H9 (cell line): ENCODE measurements at regions not wholly inside any gene's neighbourhood (a gene's known extent, or its start where the extent isn't known, plus 50 kb on each side); places are given as distances from the start of the nearest gene placed in this dataset.
"Not testable (repeated sequence)": the region's sequence is repeated elsewhere in the genome, so short reads cannot be mapped to it uniquely, and the experiment has no call there.

Experiments used
- DNase-seq: peaks from one replicate; pipeline ENCODE4 v3.0.0-alpha.2; 2017
- H2AFZ ChIP-seq: one replicate; pipeline ENCODE4 v1.6.1; 2013; ENCODE audit warnings: mild to moderate bottlenecking, low read length, control low read depth, moderate library complexity
- H2AK5ac ChIP-seq: 2 replicates; pipeline ENCODE4 v1.6.1; 2013; ENCODE audit warnings: low read length, control low read depth, mixed read lengths; ENCODE audit not compliant: insufficient read length
- H2BK120ac ChIP-seq: one replicate; pipeline ENCODE4 v1.6.1; 2013; ENCODE audit warnings: low read depth, mild to moderate bottlenecking, low read length, control low read depth, inconsistent platforms; ENCODE audit not compliant: poor library complexity, severe bottlenecking
- H2BK12ac ChIP-seq: 2 replicates; pipeline ENCODE4 v1.6.1; 2013; ENCODE audit warnings: low read length, control low read depth, mixed read lengths, low read depth; ENCODE audit not compliant: insufficient read length
- H2BK15ac ChIP-seq: 2 replicates; pipeline ENCODE4 v1.6.1; 2013; ENCODE audit warnings: low read depth, low read length, control low read depth
- H2BK20ac ChIP-seq: one replicate; pipeline ENCODE4 v1.6.1; 2013; ENCODE audit warnings: low read depth, mild to moderate bottlenecking, low read length, control low read depth, inconsistent platforms; ENCODE audit not compliant: poor library complexity, severe bottlenecking
- H2BK5ac ChIP-seq: 2 replicates; pipeline ENCODE4 v1.6.1; 2013; ENCODE audit warnings: low read length, control low read depth, mixed read lengths; ENCODE audit not compliant: insufficient read length
- H3K14ac ChIP-seq: 2 replicates; pipeline ENCODE4 v1.6.1; 2013; ENCODE audit warnings: low read length, control low read depth; ENCODE audit not compliant: insufficient read depth
- H3K18ac ChIP-seq: 2 replicates; pipeline ENCODE4 v1.6.1; 2013; ENCODE audit warnings: low read depth, mild to moderate bottlenecking, mixed read lengths, low read length, control low read depth; ENCODE audit not compliant: insufficient read length
- H3K23ac ChIP-seq: 2 replicates; pipeline ENCODE4 v1.6.1; 2013; ENCODE audit warnings: low read length, control low read depth, mixed read lengths, low read depth; ENCODE audit not compliant: insufficient read length
- H3K23me2 ChIP-seq: 2 replicates; pipeline ENCODE4 v1.6.1; 2013; ENCODE audit warnings: low read depth, mild to moderate bottlenecking, mixed read lengths, low read length, control low read depth; ENCODE audit not compliant: insufficient read length, poor library complexity, severe bottlenecking
- H3K27ac ChIP-seq: 2 replicates; pipeline ENCODE4 v1.5.1; 2013; ENCODE audit warnings: low read length, control low read depth, mixed read lengths, low read depth; ENCODE audit not compliant: insufficient read length
- H3K27me3 ChIP-seq: 2 replicates; pipeline ENCODE4 v1.6.1; 2013; ENCODE audit warnings: low read length, control low read depth, inconsistent platforms; ENCODE audit not compliant: insufficient read depth
- H3K4ac ChIP-seq: 2 replicates; pipeline ENCODE4 v1.6.1; 2013; ENCODE audit warnings: low read depth, mild to moderate bottlenecking, control low read depth, inconsistent platforms, low read length, moderate library complexity
- H3K4me1 ChIP-seq: 2 replicates; pipeline ENCODE4 v1.6.1; 2013; ENCODE audit warnings: low read length, control low read depth, inconsistent platforms; ENCODE audit not compliant: insufficient read depth
- H3K4me2 ChIP-seq: 2 replicates; pipeline ENCODE4 v1.6.1; 2013; ENCODE audit warnings: low read length, control low read depth, mixed read lengths; ENCODE audit not compliant: insufficient read length, insufficient read depth
- H3K56ac ChIP-seq: 2 replicates; pipeline ENCODE4 v1.6.1; 2013; ENCODE audit warnings: low read depth, mild to moderate bottlenecking, mixed read lengths, low read length, control low read depth; ENCODE audit not compliant: insufficient read length
- H3K79me1 ChIP-seq: 2 replicates; pipeline ENCODE4 v1.6.1; 2013; ENCODE audit warnings: low read depth, mild to moderate bottlenecking, moderate library complexity, low read length, control low read depth, inconsistent platforms; ENCODE audit not compliant: insufficient read depth, poor library complexity, severe bottlenecking
- H3K79me2 ChIP-seq: 2 replicates; pipeline ENCODE4 v1.6.1; 2013; ENCODE audit warnings: low read length, control low read depth, inconsistent platforms; ENCODE audit not compliant: insufficient read depth
- H3K9ac ChIP-seq: 2 replicates; pipeline ENCODE4 v1.6.1; 2013; ENCODE audit warnings: low read length, control low read depth, mixed read lengths; ENCODE audit not compliant: insufficient read length; ENCODE audit errors: extremely low read depth
- H3K9me3 ChIP-seq: one replicate; pipeline ENCODE4 v1.6.1; 2013; ENCODE audit warnings: low read depth, low read length, inconsistent platforms; ENCODE audit not compliant: control insufficient read depth
- H3T11ph ChIP-seq: one replicate; pipeline ENCODE4 v1.6.1; 2013; ENCODE audit warnings: mild to moderate bottlenecking, low read length, control low read depth, inconsistent platforms
- H4K20me1 ChIP-seq: one replicate; pipeline ENCODE4 v1.6.1; 2013; ENCODE audit not compliant: control insufficient read depth, insufficient read length, insufficient read depth
- H4K5ac ChIP-seq: 2 replicates; pipeline ENCODE4 v1.6.1; 2013; ENCODE audit warnings: low read depth, mild to moderate bottlenecking, mixed read lengths, low read length, control low read depth; ENCODE audit not compliant: insufficient read length
- H4K8ac ChIP-seq: replicated peaks from 2 replicates; pipeline ENCODE4 v1.6.1; 2013; ENCODE audit warnings: low read length, control low read depth, mixed read lengths, low read depth; ENCODE audit not compliant: insufficient read length
- H4K91ac ChIP-seq: 2 replicates; pipeline ENCODE4 v1.6.1; 2013; ENCODE audit warnings: low read depth, mild to moderate bottlenecking, moderate library complexity, mixed read lengths, low read length, control low read depth; ENCODE audit not compliant: insufficient read length
- H3K27ac Mint-ChIP-seq, 3 experiments: 2 replicates in 2 of 3; 3 replicates in 1 of 3; pipeline ENCODE4 v1.8.0; 2020 to 2021; ENCODE audit warnings: mixed read lengths in 3 of 3, mild to moderate bottlenecking in 1 of 3, moderate library complexity in 1 of 3
- H3K27me3 Mint-ChIP-seq: 2 replicates; pipeline ENCODE4 v1.8.0; 2021; ENCODE audit warnings: low read depth, mild to moderate bottlenecking, moderate library complexity, mixed read lengths
- H3K36me3 Mint-ChIP-seq, 3 experiments: 2 replicates in 2 of 3; 3 replicates in 1 of 3; pipeline ENCODE4 v1.8.0; 2020 to 2021; ENCODE audit warnings: low read depth in 3 of 3, mixed read lengths in 3 of 3; ENCODE audit not compliant: insufficient read depth in 1 of 3
- H3K4me1 Mint-ChIP-seq, 2 experiments: 2 replicates each; pipeline ENCODE4 v1.8.0; 2020; ENCODE audit warnings: mixed read lengths in 2 of 2
- H3K4me3 Mint-ChIP-seq, 2 experiments: 2 replicates in 1 of 2; 3 replicates in 1 of 2; pipeline ENCODE4 v1.8.0; 2020 to 2021; ENCODE audit warnings: mild to moderate bottlenecking in 2 of 2, mixed read lengths in 2 of 2, moderate library complexity in 1 of 2
- H3K9me3 Mint-ChIP-seq, 2 experiments: 2 replicates in 1 of 2; 3 replicates in 1 of 2; pipeline ENCODE4 v1.8.0; 2020; ENCODE audit warnings: mild to moderate bottlenecking in 2 of 2, mixed read lengths in 2 of 2, moderate library complexity in 1 of 2
- WGBS: extraction: QIAGEN DNeasy Blood & Tissue Kit; methylation state at CpG from one replicate; pipeline ENCODE4 v1.1.7; 2013; ENCODE audit warnings: missing lambda C conversion rate, low lambda C conversion rate, mixed read lengths; ENCODE audit not compliant: insufficient read length; ENCODE audit errors: extremely low coverage; 5-methylcytosine and 5-hydroxymethylcytosine counted together

GRCh38 chr3:76537857-76538256 is 502.0 kb upstream of the ROBO2 start:
- not testable (repeated sequence) for H2BK12ac ChIP-seq, H2BK15ac ChIP-seq, H2BK20ac ChIP-seq, H3T11ph ChIP-seq, H3K27me3 ChIP-seq, H3K18ac ChIP-seq, H4K5ac ChIP-seq, H3K9ac ChIP-seq, H2AK5ac ChIP-seq, H3K27me3 Mint-ChIP-seq, H3K56ac ChIP-seq, H4K91ac ChIP-seq, H3K4me1 ChIP-seq, H3K14ac ChIP-seq, H3K9me3 ChIP-seq, DNase-seq, H3K27ac ChIP-seq, H3K23ac ChIP-seq, H3K9me3 Mint-ChIP-seq, H3K79me2 ChIP-seq, H3K4me3 Mint-ChIP-seq, H4K20me1 ChIP-seq, H2AFZ ChIP-seq, H2BK5ac ChIP-seq, H3K4me2 ChIP-seq, H3K79me1 ChIP-seq, H3K36me3 Mint-ChIP-seq, H3K23me2 ChIP-seq, H3K4ac ChIP-seq, H2BK120ac ChIP-seq, H4K8ac ChIP-seq
- no CpG with 5 or more reads among the region's 3 CpGs for WGBS
- H3K4me1 Mint-ChIP-seq = peaks cover 16 to 23% of the 10 kb centered on the region in 2 experiments
- H3K27ac Mint-ChIP-seq = peak overlapping the region in 1 of 3 experiments; percentile 11; a peak in 1 of 7 replicates
